GM12878 (cell line): ENCODE measurements at regions not wholly inside any gene's neighbourhood (a gene's known extent, or its start where the extent isn't known, plus 50 kb on each side); places are given as distances from the start of the nearest gene placed in this dataset.

Experiments used
- ATAC-seq: fragments of 200-7000 bp; cut with Tn5 transposase; 3 replicates; pipeline ENCODE4 v1.9.1; 2020; ENCODE audit warnings: mild to moderate bottlenecking, moderate library complexity
- BruUV-seq: library from RNA; stranded (reverse); fragments of 400-500 nt; replicated peaks from 2 replicates; lab custom pipeline; 2021; lab: Mats Ljungman, UMichigan
- CTCF ChIA-PET: fragments of 300-600 bp; sonication (Branson Sonifier 250); formaldehyde crosslinking; extraction: SDS; loops from one replicate; lab custom pipeline; 2021; ENCODE audit warnings: inconsistent platforms; lab: Yijun Ruan, JAX
- POLR2A ChIA-PET: fragments of 350-600 bp; formaldehyde crosslinking; extraction: SDS; loops from one replicate; lab custom pipeline; 2021; ENCODE audit warnings: inconsistent platforms; lab: Charles Lee
- RAD21 ChIA-PET: fragments of 300-600 bp; sonication (Branson Sonifier 250); formaldehyde crosslinking; loops from one replicate; lab custom pipeline; 2023; ENCODE audit warnings: antibody characterized with exemption; ENCODE audit not compliant: unreplicated experiment; lab: Charles Lee
- SMC1A ChIA-PET: fragments of 300-600 bp; sonication (Branson Sonifier 250); formaldehyde crosslinking; loops from one replicate; lab custom pipeline; 2023; ENCODE audit not compliant: unreplicated experiment, uncharacterized antibody; lab: Charles Lee
- DNase-seq: peaks from one replicate; pipeline ENCODE4 v3.0.0-alpha.2; 2011; ENCODE audit warnings: low read depth, low spot score
- FAIRE-seq: peaks from 3 replicates; lab custom pipeline; 2011; peaks lifted over from hg19 to GRCh38; lab: Jason Lieb, UNC
- H2AFZ ChIP-seq: 2 replicates; pipeline ENCODE4 v1.6.0; 2011; ENCODE audit warnings: low read depth, low read length, control low read depth; ENCODE audit not compliant: control insufficient read depth
- H3K27ac ChIP-seq: 2 replicates; pipeline ENCODE4 v1.5.1; 2011; ENCODE audit warnings: control low read depth; ENCODE audit not compliant: control insufficient read depth, insufficient read depth
- H3K27me3 ChIP-seq, 2 experiments: replicated peaks in 1 of 2; 2 replicates each; pipeline versions ENCODE4 v1.6.0 to v1.6.1; 2011; ENCODE audit warnings: low read length in 1 of 2; ENCODE audit not compliant: control insufficient read depth in 2 of 2, insufficient read depth in 2 of 2
- H3K36me3 ChIP-seq, 2 experiments: 2 replicates each; pipeline ENCODE4 v1.5.1; 2011; ENCODE audit warnings: low read length in 1 of 2; ENCODE audit not compliant: control insufficient read depth in 2 of 2, insufficient read depth in 2 of 2
- H3K4me1 ChIP-seq: 2 replicates; pipeline ENCODE4 v1.6.1; 2011; ENCODE audit warnings: mild to moderate bottlenecking, low read length, moderate library complexity, mixed read lengths; ENCODE audit not compliant: control insufficient read depth, insufficient read depth
- H3K4me2 ChIP-seq: 2 replicates; pipeline ENCODE4 v1.6.0; 2011; ENCODE audit warnings: control low read depth; ENCODE audit not compliant: control insufficient read depth, insufficient read depth
- H3K4me3 ChIP-seq: fragments of 200-600 bp; sonication (generic); 2 replicates; pipeline ENCODE4 v1.5.1; 2016
- H3K79me2 ChIP-seq: 2 replicates; pipeline ENCODE4 v1.6.0; 2011; ENCODE audit warnings: low read length; ENCODE audit not compliant: control insufficient read depth, insufficient read depth
- H3K9ac ChIP-seq: 2 replicates; pipeline ENCODE4 v1.8.0; 2011; ENCODE audit warnings: low read length, control low read depth, mixed read lengths; ENCODE audit not compliant: control insufficient read depth, insufficient read depth
- H3K9me3 ChIP-seq: replicated peaks from 3 replicates; pipeline ENCODE4 v1.5.1; 2011; ENCODE audit warnings: mild to moderate bottlenecking, low read length; ENCODE audit not compliant: control insufficient read depth, insufficient read depth
- H4K20me1 ChIP-seq: 2 replicates; pipeline ENCODE4 v1.6.0; 2011; ENCODE audit not compliant: control insufficient read depth, insufficient read depth
- CEBPB ChIP-seq, 2 experiments: fragments of 150-350 bp in 1 of 2; IDR thresholded peaks; 2 replicates each; pipeline ENCODE4 v1.6.1; 2012 to 2014; ENCODE audit warnings: low read depth in 2 of 2, low read length in 2 of 2, borderline replicate concordance in 1 of 2, inconsistent platforms in 1 of 2
- CEBPZ ChIP-seq: fragments of 150-350 bp; IDR thresholded peaks from 2 replicates; pipeline ENCODE4 v1.6.1; 2016; ENCODE audit warnings: low read depth, low read length
- CREM ChIP-seq: IDR thresholded peaks from 2 replicates; pipeline ENCODE4 v1.6.1; 2014; ENCODE audit warnings: antibody characterized with exemption, low read depth
- CTCF ChIP-seq, 3 experiments: IDR thresholded peaks in 2 of 3; conservative IDR thresholded peaks in 1 of 3; 2 replicates each; pipeline ENCODE4 v1.5.1; 2011; ENCODE audit warnings: low read depth in 3 of 3, low read length in 3 of 3, mild to moderate bottlenecking in 3 of 3, control low read depth in 2 of 3, moderate library complexity in 2 of 3, inconsistent platforms in 1 of 3, mixed read lengths in 1 of 3; ENCODE audit not compliant: control insufficient read depth in 2 of 3, insufficient read depth in 1 of 3; ENCODE audit errors: extremely low read depth in 1 of 3
- ESRRA ChIP-seq: IDR thresholded peaks from 2 replicates; pipeline ENCODE4 v1.6.1; 2012; ENCODE audit warnings: mild to moderate bottlenecking, low read length, improper control_type of control experiment
- FOXM1 ChIP-seq: IDR thresholded peaks from 2 replicates; pipeline ENCODE4 v1.6.1; 2012; ENCODE audit warnings: low read depth, mild to moderate bottlenecking, inconsistent platforms, low read length, moderate library complexity
- JUND ChIP-seq: IDR thresholded peaks from 2 replicates; pipeline ENCODE4 v1.6.1; 2012; ENCODE audit warnings: low read depth, mild to moderate bottlenecking, low read length, improper control_type of control experiment, moderate library complexity
- MYB ChIP-seq: fragments of 150-350 bp; IDR thresholded peaks from 2 replicates; pipeline ENCODE4 v1.6.1; 2014; ENCODE audit warnings: mild to moderate bottlenecking, low read depth, low read length, borderline replicate concordance
- NFYB ChIP-seq: IDR thresholded peaks from 2 replicates; pipeline ENCODE4 v1.6.1; 2011; ENCODE audit warnings: low read depth, mild to moderate bottlenecking, low read length, improper control_type of control experiment, moderate library complexity; ENCODE audit not compliant: insufficient read depth
- POLR2AphosphoS2 ChIP-seq: IDR thresholded peaks from 2 replicates; pipeline ENCODE4 v1.6.1; 2011; ENCODE audit warnings: low read depth, mild to moderate bottlenecking, low read length, improper control_type of control experiment, moderate library complexity
- RUNX3 ChIP-seq: IDR thresholded peaks from 2 replicates; pipeline ENCODE4 v1.6.1; 2012; ENCODE audit warnings: low read length, inconsistent platforms
- STAT3 ChIP-seq: IDR thresholded peaks from 2 replicates; pipeline ENCODE4 v1.6.1; 2011; ENCODE audit warnings: low read depth, low read length, improper control_type of control experiment
- SUPT20H ChIP-seq: IDR thresholded peaks from 2 replicates; pipeline ENCODE4 v1.6.1; 2011; ENCODE audit warnings: low read depth, mild to moderate bottlenecking, low read length, moderate library complexity, borderline replicate concordance; ENCODE audit not compliant: control insufficient read depth
- SUZ12 ChIP-seq: fragments of 200-600 bp; sonication (generic); IDR thresholded peaks from one replicate; pipeline ENCODE4 v1.6.1; 2018; ENCODE audit warnings: antibody characterized with exemption, mild to moderate bottlenecking; ENCODE audit not compliant: unreplicated experiment
- TCF12 ChIP-seq: IDR thresholded peaks from 2 replicates; pipeline ENCODE4 v1.6.1; 2011; ENCODE audit warnings: low read depth, mild to moderate bottlenecking, low read length
- TCF7 ChIP-seq: IDR thresholded peaks from 2 replicates; pipeline ENCODE4 v1.6.1; 2014; ENCODE audit warnings: antibody characterized with exemption, borderline replicate concordance
- ZNF274 ChIP-seq: IDR thresholded peaks from one replicate; pipeline ENCODE4 v1.8.0; 2011; ENCODE audit not compliant: insufficient read length, insufficient read depth
- WGBS: methylation state at CpG from one replicate; pipeline ENCODE4 v1.1.6; 2016; ENCODE audit warnings: low lambda C conversion rate; ENCODE audit not compliant: insufficient replicate concordance, insufficient coverage; ENCODE audit errors: missing lambda C conversion rate; 5-methylcytosine and 5-hydroxymethylcytosine counted together
- in situ Hi-C: fragments of 300-500 bp; cut with MboI; formaldehyde crosslinking; loops from 9 replicates; pipeline ENCODE4 v1.14.3; 2018; ENCODE audit warnings: mixed read lengths
- intact Hi-C: fragments of 100-400 bp; cut with micrococcal nuclease; formaldehyde crosslinking; loops from one replicate; pipeline ENCODE4 v1.14.2; 2022; ENCODE audit not compliant: unreplicated experiment
- TF ChIP-seq, protein P1 (sequence below): fragments of 150-350 bp; IDR thresholded peaks from 2 replicates; pipeline ENCODE4 v1.6.1; 2014; ENCODE audit warnings: mild to moderate bottlenecking, low read depth, low read length

- in situ Hi-C loops, result no loop called here
- RAD21 ChIA-PET, result no interaction called here
- no peaks in the 10 kb centered on the region for H3K27me3 ChIP-seq
- BruUV-seq, result no TSS peak
- ATAC-seq (no peak), FAIRE-seq (no peak), DNase-seq (no peak)
- no peak overlapping the region for H3K4me3 ChIP-seq
- POLR2A ChIA-PET, result no interaction called here
- SMC1A ChIA-PET, result no interaction called here
- H2AFZ ChIP-seq, result no peak overlapping the region
- no peaks in the 10 kb centered on the region for H4K20me1 ChIP-seq
- no peaks in the 10 kb centered on the region; the same call in 2 of the 3 replicates for H3K9me3 ChIP-seq
- no peak overlapping the region for H3K27ac ChIP-seq
- intact Hi-C loops, result no loop called here
- H3K4me2 ChIP-seq, result no peak overlapping the region
- TF ChIP-seq CEBPB (IDR thresholded peaks at IDR 0.05; ENCODE audit: borderline replicate concordance in 1 of 2, low read depth in 2 of 2, low read length in 2 of 2) (no peak), CTCF (IDR thresholded peaks at IDR 0.05 in 2 of 3, conservative IDR thresholded peaks at IDR 0.05 in 1 of 3; ENCODE audit: control insufficient read depth in 2 of 3, extremely low read depth in 1 of 3, insufficient read depth in 1 of 3, low read depth in 3 of 3, low read length in 3 of 3) (no peak), NFYB (no peak), ZNF274 (no peak), STAT3 (no peak), TCF12 (no peak), POLR2AphosphoS2 (no peak), CEBPZ (no peak), MYB (no peak), TCF7 (no peak), SUPT20H (no peak), FOXM1 (no peak), ESRRA (no peak), CREM (no peak), RUNX3 (no peak), SUZ12 (no peak), JUND (no peak)
- TF ChIP-seq, protein P1, sequence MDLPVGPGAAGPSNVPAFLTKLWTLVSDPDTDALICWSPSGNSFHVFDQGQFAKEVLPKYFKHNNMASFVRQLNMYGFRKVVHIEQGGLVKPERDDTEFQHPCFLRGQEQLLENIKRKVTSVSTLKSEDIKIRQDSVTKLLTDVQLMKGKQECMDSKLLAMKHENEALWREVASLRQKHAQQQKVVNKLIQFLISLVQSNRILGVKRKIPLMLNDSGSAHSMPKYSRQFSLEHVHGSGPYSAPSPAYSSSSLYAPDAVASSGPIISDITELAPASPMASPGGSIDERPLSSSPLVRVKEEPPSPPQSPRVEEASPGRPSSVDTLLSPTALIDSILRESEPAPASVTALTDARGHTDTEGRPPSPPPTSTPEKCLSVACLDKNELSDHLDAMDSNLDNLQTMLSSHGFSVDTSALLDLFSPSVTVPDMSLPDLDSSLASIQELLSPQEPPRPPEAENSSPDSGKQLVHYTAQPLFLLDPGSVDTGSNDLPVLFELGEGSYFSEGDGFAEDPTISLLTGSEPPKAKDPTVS, result no peak
- 6% methylated on average over 1 of the region's 1 CpG for WGBS
- CTCF ChIA-PET, result no interaction called here
- H3K79me2 ChIP-seq, result no peaks in the 10 kb centered on the region
- no peaks in the 10 kb centered on the region for H3K4me1 ChIP-seq
- H3K36me3 ChIP-seq, result no peaks in the 10 kb centered on the region
- no peak overlapping the region for H3K9ac ChIP-seq
Observed at GRCh38 chr14:25788252-25788651, 738.3 kb upstream of the STXBP6 start.
